ENCODE measurements at regions not wholly inside any gene's neighbourhood (a gene's known extent, or its start where the extent isn't known, plus 50 kb on each side); places are given as distances from the start of the nearest gene placed in this dataset.

GRCh38 chr16:9141813-9142212, 50.4 kb downstream of the HAPSTR1 start:
- TF ChIP-seq CTCF (IDR thresholded peaks at IDR 0.05) (no peak), POLR2A (IDR thresholded peaks at IDR 0.05) (no peak)

Data from thyroid gland (tissue), 4 donors.